B cell (primary cell): ENCODE measurements at regions not wholly inside any gene's neighbourhood (a gene's known extent, or its start where the extent isn't known, plus 50 kb on each side); places are given as distances from the start of the nearest gene placed in this dataset.

Experiments used
- ATAC-seq: fragments of 200-7000 bp; cut with Tn5 transposase; one replicate; pipeline ENCODE4 v1.10.0; 2021; ENCODE audit warnings: low read depth, mild to moderate bottlenecking, moderate number of reproducible peaks, moderate library complexity
- CTCF ChIA-PET: fragments of 350-600 bp; sonication (Branson Sonifier 250); formaldehyde crosslinking; loops from one replicate; lab custom pipeline; 2021; ENCODE audit warnings: antibody characterized with exemption, inconsistent platforms; lab: Charles Lee
- POLR2A ChIA-PET: fragments of 350-600 bp; sonication (Branson Sonifier 250); formaldehyde crosslinking; loops from one replicate; lab custom pipeline; 2021; ENCODE audit warnings: antibody characterized with exemption; lab: Charles Lee
- DNase-seq: peaks from one replicate; pipeline ENCODE4 v3.0.0; 2013
- H2AFZ ChIP-seq: 2 replicates; pipeline ENCODE4 v1.6.1; 2012; ENCODE audit warnings: mild to moderate bottlenecking, low read depth, low read length; ENCODE audit not compliant: insufficient read depth, poor library complexity, severe bottlenecking
- H3K27ac ChIP-seq, 2 donors: 1 replicate in 1 of 2; 2 replicates in 1 of 2; pipeline ENCODE4 v1.5.1; 2012 to 2013; ENCODE audit warnings: low read length in 2 of 2, mild to moderate bottlenecking in 2 of 2, moderate library complexity in 1 of 2
- H3K27me3 ChIP-seq, 4 experiments: fragments of 200-600 bp in 1 of 4; sonication (generic) in 1 of 4; replicated peaks in 1 of 4; 1 replicate in 2 of 4; 2 replicates in 2 of 4; pipeline versions ENCODE4 v1.6.1 to v1.7.0; 2013 to 2016; ENCODE audit warnings: low read length in 3 of 4, mild to moderate bottlenecking in 2 of 4, mixed read lengths in 1 of 4, moderate library complexity in 1 of 4; ENCODE audit not compliant: insufficient read depth in 4 of 4, control insufficient read depth in 3 of 4; ENCODE audit errors: control extremely low read depth in 1 of 4
- H3K36me3 ChIP-seq, 2 experiments: replicated peaks in 1 of 2; 1 replicate in 1 of 2; 2 replicates in 1 of 2; pipeline versions ENCODE4 v1.6.1 to v1.7.1; 2013; ENCODE audit warnings: low read length in 1 of 2; ENCODE audit not compliant: insufficient read depth in 2 of 2, control insufficient read depth in 1 of 2; ENCODE audit errors: control extremely low read depth in 1 of 2, extremely low read depth in 1 of 2
- H3K4me1 ChIP-seq, 2 donors: fragments of 200-600 bp in 1 of 2; sonication (generic) in 1 of 2; 1 replicate in 1 of 2; 2 replicates in 1 of 2; pipeline versions ENCODE4 v1.5.1 to v1.6.1; 2013 to 2017; ENCODE audit warnings: low read length in 2 of 2; ENCODE audit not compliant: control insufficient read depth in 2 of 2, insufficient read depth in 2 of 2
- H3K4me2 ChIP-seq: replicated peaks from 2 replicates; pipeline ENCODE3; 2012; ENCODE audit warnings: mild to moderate bottlenecking, low read depth, low read length; ENCODE audit not compliant: poor library complexity, severe bottlenecking
- H3K4me3 ChIP-seq, 5 experiments: fragments of 200-600 bp in 1 of 5; sonication (generic) in 1 of 5; 1 replicate in 3 of 5; 2 replicates in 2 of 5; pipeline versions ENCODE4 v1.5.1 to v1.7.0; 2011 to 2016; ENCODE audit warnings: low read length in 4 of 5, mild to moderate bottlenecking in 4 of 5, low read depth in 2 of 5, control low read depth in 1 of 5, moderate library complexity in 1 of 5; ENCODE audit not compliant: insufficient read depth in 1 of 5; ENCODE audit errors: control extremely low read depth in 1 of 5, extremely low read depth in 1 of 5
- H3K79me2 ChIP-seq: fragments of 200-600 bp; sonication (generic); one replicate; pipeline ENCODE4 v1.6.0; 2016; ENCODE audit warnings: low read length; ENCODE audit not compliant: control insufficient read depth, insufficient read depth
- H3K9ac ChIP-seq: fragments of 200-600 bp; sonication (generic); 2 replicates; pipeline ENCODE4 v1.6.1; 2017; ENCODE audit warnings: mild to moderate bottlenecking, low read length, moderate library complexity
- H3K9me3 ChIP-seq, 3 donors: one replicate each; pipeline versions ENCODE4 v1.6.1 to v1.7.1; 2013; ENCODE audit warnings: low read length in 2 of 3; ENCODE audit not compliant: control insufficient read depth in 2 of 3, insufficient read depth in 1 of 3; ENCODE audit errors: control extremely low read depth in 1 of 3
- H4K20me1 ChIP-seq: 2 replicates; pipeline ENCODE4 v1.6.0; 2012; ENCODE audit warnings: mild to moderate bottlenecking, low read length; ENCODE audit not compliant: insufficient read depth, control insufficient read depth, poor library complexity, severe bottlenecking
- H3K27ac Mint-ChIP-seq: one replicate; pipeline ENCODE4 v1.8.0; 2021; ENCODE audit warnings: mixed read lengths
- H3K27me3 Mint-ChIP-seq: one replicate; pipeline ENCODE4 v1.8.0; 2021; ENCODE audit warnings: mixed read lengths
- H3K4me1 Mint-ChIP-seq: one replicate; pipeline ENCODE4 v1.8.0; 2021; ENCODE audit warnings: mixed read lengths
- H3K4me3 Mint-ChIP-seq: one replicate; pipeline ENCODE4 v1.8.0; 2021; ENCODE audit warnings: mixed read lengths
- H3K9me3 Mint-ChIP-seq: one replicate; pipeline ENCODE4 v1.8.0; 2022; ENCODE audit warnings: mixed read lengths; ENCODE audit not compliant: insufficient read depth
- EZH2 ChIP-seq: IDR thresholded peaks from 2 replicates; pipeline ENCODE4 v1.6.1; 2012; ENCODE audit warnings: borderline replicate concordance, low read depth, mild to moderate bottlenecking, moderate library complexity, low read length; ENCODE audit not compliant: insufficient read depth, poor library complexity, severe bottlenecking
- WGBS: methylation state at CpG from one replicate; pipeline ENCODE4 v1.1.5; 2013; ENCODE audit warnings: missing lambda C conversion rate; ENCODE audit not compliant: insufficient coverage; 5-methylcytosine and 5-hydroxymethylcytosine counted together
- intact Hi-C: fragments of 100-400 bp; cut with micrococcal nuclease; formaldehyde crosslinking; loops from one replicate; pipeline ENCODE4 v1.10.0; 2022
- TF ChIP-seq, protein P1 (sequence below): fragments of 200-600 bp; IDR thresholded peaks from one replicate; pipeline ENCODE4 v1.8.0; 2022; ENCODE audit warnings: antibody characterized with exemption, mild to moderate bottlenecking

GRCh38 chr12:124696693-124697476, 129.5 kb upstream of the NCOR2 start:
- Histone ChIP-seq H3K36me3 (no peaks in the 10 kb centered on the region), H3K4me2 (no peak overlapping the region), H3K79me2 (no peaks in the 10 kb centered on the region), H3K27me3 (peaks cover 0 to 13% (median 1%) of the 10 kb centered on the region in 4 experiments), H4K20me1 (no peaks in the 10 kb centered on the region), H3K9ac (no peak overlapping the region), H3K9me3 (peaks cover 0 to 20% (median 14%) of the 10 kb centered on the region in 3 donors), H3K27ac (no peak overlapping the region), H2AFZ (no peak overlapping the region), H3K4me1 (peaks cover 5 to 7% of the 10 kb centered on the region in 2 donors), H3K4me3 (no peak overlapping the region)
- H3K27ac Mint-ChIP-seq, result no peak overlapping the region
- 70% methylated on average over 2 of the region's 3 CpGs for WGBS
- H3K4me3 Mint-ChIP-seq, result no peak overlapping the region
- ATAC-seq (no peak), DNase-seq (no peak)
- CTCF ChIA-PET, result no interaction called here
- intact Hi-C loops, result no loop called here
- no peaks in the 10 kb centered on the region for H3K9me3 Mint-ChIP-seq
- peaks cover 16% of the 10 kb centered on the region for H3K27me3 Mint-ChIP-seq
- TF ChIP-seq, protein P1, sequence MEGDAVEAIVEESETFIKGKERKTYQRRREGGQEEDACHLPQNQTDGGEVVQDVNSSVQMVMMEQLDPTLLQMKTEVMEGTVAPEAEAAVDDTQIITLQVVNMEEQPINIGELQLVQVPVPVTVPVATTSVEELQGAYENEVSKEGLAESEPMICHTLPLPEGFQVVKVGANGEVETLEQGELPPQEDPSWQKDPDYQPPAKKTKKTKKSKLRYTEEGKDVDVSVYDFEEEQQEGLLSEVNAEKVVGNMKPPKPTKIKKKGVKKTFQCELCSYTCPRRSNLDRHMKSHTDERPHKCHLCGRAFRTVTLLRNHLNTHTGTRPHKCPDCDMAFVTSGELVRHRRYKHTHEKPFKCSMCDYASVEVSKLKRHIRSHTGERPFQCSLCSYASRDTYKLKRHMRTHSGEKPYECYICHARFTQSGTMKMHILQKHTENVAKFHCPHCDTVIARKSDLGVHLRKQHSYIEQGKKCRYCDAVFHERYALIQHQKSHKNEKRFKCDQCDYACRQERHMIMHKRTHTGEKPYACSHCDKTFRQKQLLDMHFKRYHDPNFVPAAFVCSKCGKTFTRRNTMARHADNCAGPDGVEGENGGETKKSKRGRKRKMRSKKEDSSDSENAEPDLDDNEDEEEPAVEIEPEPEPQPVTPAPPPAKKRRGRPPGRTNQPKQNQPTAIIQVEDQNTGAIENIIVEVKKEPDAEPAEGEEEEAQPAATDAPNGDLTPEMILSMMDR, result no peak
- TF ChIP-seq EZH2, result no peak
- POLR2A ChIA-PET, result no interaction called here
- H3K4me1 Mint-ChIP-seq, result peaks cover 3% of the 10 kb centered on the region

- Histone ChIP-seq H3K4me1 (peaks cover 5 to 7% of the 10 kb centered on the region in 2 donors), H3K4me2 (no peak overlapping the region), H3K9ac (no peak overlapping the region), H3K27me3 (peaks cover 0 to 13% (median 1%) of the 10 kb centered on the region in 4 experiments), H3K27ac (no peak overlapping the region), H3K79me2 (no peaks in the 10 kb centered on the region), H2AFZ (no peak overlapping the region), H3K36me3 (no peaks in the 10 kb centered on the region), H3K9me3 (peaks cover 0 to 29% (median 21%) of the 10 kb centered on the region in 3 donors), H4K20me1 (no peaks in the 10 kb centered on the region), H3K4me3 (no peak overlapping the region)
- intact Hi-C loops, result no loop called here
- DNase-seq, result no peak
- ATAC-seq, result no peak
- no peak overlapping the region for H3K27ac Mint-ChIP-seq
- 83% methylated on average over 4 of the region's 5 CpGs for WGBS
- ChIA-PET CTCF (no interaction called here), POLR2A (no interaction called here)
- no peak overlapping the region for H3K4me3 Mint-ChIP-seq
- H3K4me1 Mint-ChIP-seq, result peaks cover 3% of the 10 kb centered on the region
- no peak for TF ChIP-seq EZH2
- TF ChIP-seq, protein P1, result no peak
- peaks cover 4% of the 10 kb centered on the region for H3K9me3 Mint-ChIP-seq
- H3K27me3 Mint-ChIP-seq, result peaks cover 18% of the 10 kb centered on the region
These were observed 128.4 kb upstream of the NCOR2 start for GRCh38 chr12:124695861-124696260.
